ENCODE measurements at regions not wholly inside any gene's neighbourhood (a gene's known extent, or its start where the extent isn't known, plus 50 kb on each side); places are given as distances from the start of the nearest gene placed in this dataset.

DNA sequence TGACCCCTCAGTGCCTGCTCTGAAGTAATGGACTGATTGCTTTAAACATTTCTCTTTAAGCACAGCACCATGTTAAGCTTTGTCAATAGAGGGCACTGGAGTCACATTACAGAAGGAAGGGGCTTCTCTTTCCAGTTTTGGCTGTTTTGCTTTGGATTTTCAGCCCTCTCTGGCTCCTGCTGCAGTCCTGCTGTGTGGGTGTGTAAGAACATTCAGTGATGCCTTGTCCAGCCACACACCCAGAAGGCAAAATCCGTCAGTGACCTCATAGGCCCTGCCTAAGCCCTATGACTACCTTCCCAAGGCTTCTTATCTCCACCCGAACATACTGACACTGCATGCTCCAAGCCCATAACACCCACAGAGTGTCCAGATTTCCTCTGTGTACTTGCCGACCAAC, 215.3 kb upstream of the CTSO start:
- H3K27ac ChIP-seq (ENCODE audit: low read length) = no peak overlapping the region
- no peaks in the 10 kb centered on the region for H3K27me3 ChIP-seq (ENCODE audit: control insufficient read depth, insufficient read depth, low read length)
- no peaks in the 10 kb centered on the region for H3K4me1 ChIP-seq (ENCODE audit: control insufficient read depth, insufficient read depth, low read length)
- H3K4me3 ChIP-seq (ENCODE audit: low read length) = no peak overlapping the region
- DNase-seq = peak in 1 of 2 donors; percentile 4
- no peaks in the 10 kb centered on the region for H3K9me3 ChIP-seq (ENCODE audit: control insufficient read depth, low read depth, low read length)
- no peaks in the 10 kb centered on the region for H3K36me3 ChIP-seq (ENCODE audit: control insufficient read depth, insufficient read depth, low read length)
- WGBS (ENCODE audit: insufficient coverage, low lambda C conversion rate) = no CpG with 5 or more reads among the region's 3 CpGs

DNA sequence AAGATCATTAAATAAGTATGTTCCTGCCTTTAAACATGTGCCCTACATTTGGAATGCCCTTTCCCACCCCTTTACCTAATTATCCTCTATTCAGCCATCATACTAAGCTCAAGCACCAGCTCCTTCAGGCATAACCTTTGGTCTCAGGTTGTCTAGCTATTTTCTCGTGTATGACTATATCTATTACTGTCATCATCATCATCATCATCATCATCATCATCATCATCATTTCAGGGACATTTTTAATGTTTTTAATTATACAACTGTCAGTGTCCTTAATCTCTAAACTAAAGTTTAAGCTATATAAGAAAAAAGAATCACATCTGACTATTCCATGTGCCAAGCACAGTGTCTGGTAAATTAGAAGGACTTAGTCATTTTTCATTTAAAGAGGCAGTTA, 214.6 kb upstream of the CTSO start:
- Histone ChIP-seq H3K4me3 (ENCODE audit: low read length) (no peak overlapping the region), H3K9me3 (ENCODE audit: control insufficient read depth, low read depth, low read length) (no peaks in the 10 kb centered on the region), H3K36me3 (ENCODE audit: control insufficient read depth, insufficient read depth, low read length) (no peaks in the 10 kb centered on the region), H3K27ac (ENCODE audit: low read length) (no peak overlapping the region), H3K27me3 (ENCODE audit: control insufficient read depth, insufficient read depth, low read length) (no peaks in the 10 kb centered on the region), H3K4me1 (ENCODE audit: control insufficient read depth, insufficient read depth, low read length) (no peaks in the 10 kb centered on the region)
- DNase-seq = no peak
- WGBS (ENCODE audit: insufficient coverage, low lambda C conversion rate) = no CpG with 5 or more reads among the region's 1 CpG

DNA sequence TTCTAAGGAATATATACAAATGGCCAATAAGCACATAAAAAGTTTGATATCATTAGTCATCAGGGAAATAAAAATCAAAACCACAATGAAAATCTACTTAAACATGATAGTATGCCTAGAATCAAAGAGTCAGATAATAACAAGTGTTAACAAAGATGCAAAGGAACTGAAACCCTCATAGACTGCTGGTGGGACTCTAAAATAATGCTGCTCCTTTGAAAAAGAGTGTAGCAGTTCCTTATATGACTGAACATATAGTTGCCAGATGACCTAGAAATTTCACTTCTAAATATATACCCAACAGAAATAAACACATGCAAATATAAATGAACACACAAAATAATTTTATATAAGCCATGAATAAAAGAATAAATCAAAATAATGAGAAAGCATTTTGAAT, 205.1 kb upstream of the CTSO start:
- Histone ChIP-seq H3K9me3 (ENCODE audit: control insufficient read depth, low read depth, low read length) (no peaks in the 10 kb centered on the region), H3K4me1 (ENCODE audit: control insufficient read depth, insufficient read depth, low read length) (no peaks in the 10 kb centered on the region), H3K36me3 (ENCODE audit: control insufficient read depth, insufficient read depth, low read length) (no peaks in the 10 kb centered on the region), H3K27me3 (ENCODE audit: control insufficient read depth, insufficient read depth, low read length) (no peaks in the 10 kb centered on the region), H3K4me3 (ENCODE audit: low read length) (no peak overlapping the region), H3K27ac (ENCODE audit: low read length) (no peak overlapping the region)
- DNase-seq = no peak

DNA sequence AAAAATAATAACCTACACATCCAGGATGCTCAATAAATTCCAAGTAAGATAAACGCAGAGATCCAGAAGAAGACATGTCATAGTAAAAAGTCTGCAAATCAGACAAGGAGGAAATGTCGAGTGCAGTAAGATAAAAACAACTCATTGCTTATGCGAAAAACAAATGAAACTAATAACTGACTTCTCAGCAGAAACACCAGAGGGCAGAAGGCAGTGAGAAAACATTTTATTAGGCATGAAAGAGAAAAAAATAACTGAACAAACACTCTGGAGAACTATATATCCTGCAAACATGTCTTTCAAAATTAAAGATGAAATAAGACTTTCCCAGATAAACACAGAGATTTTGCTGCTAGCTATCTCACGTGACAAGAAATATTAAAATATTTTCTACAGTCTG, 201.3 kb upstream of the CTSO start:
- Histone ChIP-seq H3K4me1 (ENCODE audit: control insufficient read depth, insufficient read depth, low read length) (no peaks in the 10 kb centered on the region), H3K27me3 (ENCODE audit: control insufficient read depth, insufficient read depth, low read length) (no peaks in the 10 kb centered on the region), H3K4me3 (ENCODE audit: low read length) (no peak overlapping the region), H3K27ac (ENCODE audit: low read length) (no peak overlapping the region), H3K9me3 (ENCODE audit: control insufficient read depth, low read depth, low read length) (no peaks in the 10 kb centered on the region), H3K36me3 (ENCODE audit: control insufficient read depth, insufficient read depth, low read length) (no peaks in the 10 kb centered on the region)
- 93% methylated on average over 4 of the region's 4 CpGs for WGBS (ENCODE audit: insufficient coverage, low lambda C conversion rate)
- no peak for DNase-seq

DNA sequence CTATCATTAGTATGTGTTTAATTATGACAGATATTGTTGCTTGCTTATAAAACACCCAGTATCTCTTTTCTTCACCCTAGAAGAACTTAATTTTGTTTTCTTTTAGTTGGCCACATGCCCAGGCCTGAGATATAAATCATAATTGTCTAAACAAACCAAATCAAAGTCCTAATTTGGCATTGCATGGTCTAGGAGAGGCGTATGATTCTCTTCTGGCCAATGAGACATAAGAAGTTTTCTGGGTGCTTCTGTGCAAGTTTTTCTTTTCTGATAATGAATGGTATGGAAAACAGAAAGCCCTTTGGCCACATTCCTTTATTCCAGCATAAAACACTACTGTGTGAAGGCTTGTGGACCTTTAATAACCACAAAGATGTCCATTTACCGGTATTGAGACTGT, 192.9 kb upstream of the CTSO start:
- no peak overlapping the region for H3K27ac ChIP-seq (ENCODE audit: low read length)
- H3K4me3 ChIP-seq (ENCODE audit: low read length) = no peak overlapping the region
- H3K36me3 ChIP-seq (ENCODE audit: control insufficient read depth, insufficient read depth, low read length) = no peaks in the 10 kb centered on the region
- no peaks in the 10 kb centered on the region for H3K27me3 ChIP-seq (ENCODE audit: control insufficient read depth, insufficient read depth, low read length)
- H3K9me3 ChIP-seq (ENCODE audit: control insufficient read depth, low read depth, low read length) = no peaks in the 10 kb centered on the region
- WGBS (ENCODE audit: insufficient coverage, low lambda C conversion rate) = no CpG with 5 or more reads among the region's 2 CpGs
- H3K4me1 ChIP-seq (ENCODE audit: control insufficient read depth, insufficient read depth, low read length) = no peaks in the 10 kb centered on the region
- DNase-seq = no peak

DNA sequence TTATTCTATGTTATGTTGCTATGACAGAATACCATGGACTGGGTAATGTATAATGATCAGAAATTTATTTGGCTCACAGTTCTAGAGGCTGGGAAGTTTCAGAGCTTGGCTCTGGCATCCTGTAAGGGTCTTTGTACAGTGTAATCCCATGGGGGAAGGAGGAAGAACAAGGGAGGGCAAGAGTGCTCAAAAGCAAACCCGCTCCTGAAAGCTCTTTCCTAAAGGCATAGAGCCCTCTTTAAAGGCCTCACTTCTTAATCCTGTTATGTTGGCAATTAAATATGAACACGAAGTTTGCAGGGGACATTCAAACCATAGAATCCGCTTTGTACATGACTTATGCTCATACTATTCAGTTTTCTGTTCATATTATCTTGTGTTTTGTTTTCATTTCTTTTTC, 191.3 kb upstream of the CTSO start:
- H3K4me1 ChIP-seq (ENCODE audit: control insufficient read depth, insufficient read depth, low read length) = no peaks in the 10 kb centered on the region
- no peaks in the 10 kb centered on the region for H3K36me3 ChIP-seq (ENCODE audit: control insufficient read depth, insufficient read depth, low read length)
- no peak overlapping the region for H3K4me3 ChIP-seq (ENCODE audit: low read length)
- DNase-seq = no peak
- WGBS (ENCODE audit: insufficient coverage, low lambda C conversion rate) = 64% methylated on average over 2 of the region's 3 CpGs
- no peaks in the 10 kb centered on the region for H3K27me3 ChIP-seq (ENCODE audit: control insufficient read depth, insufficient read depth, low read length)
- no peak overlapping the region for H3K27ac ChIP-seq (ENCODE audit: low read length)
- no peaks in the 10 kb centered on the region for H3K9me3 ChIP-seq (ENCODE audit: control insufficient read depth, low read depth, low read length)

DNA sequence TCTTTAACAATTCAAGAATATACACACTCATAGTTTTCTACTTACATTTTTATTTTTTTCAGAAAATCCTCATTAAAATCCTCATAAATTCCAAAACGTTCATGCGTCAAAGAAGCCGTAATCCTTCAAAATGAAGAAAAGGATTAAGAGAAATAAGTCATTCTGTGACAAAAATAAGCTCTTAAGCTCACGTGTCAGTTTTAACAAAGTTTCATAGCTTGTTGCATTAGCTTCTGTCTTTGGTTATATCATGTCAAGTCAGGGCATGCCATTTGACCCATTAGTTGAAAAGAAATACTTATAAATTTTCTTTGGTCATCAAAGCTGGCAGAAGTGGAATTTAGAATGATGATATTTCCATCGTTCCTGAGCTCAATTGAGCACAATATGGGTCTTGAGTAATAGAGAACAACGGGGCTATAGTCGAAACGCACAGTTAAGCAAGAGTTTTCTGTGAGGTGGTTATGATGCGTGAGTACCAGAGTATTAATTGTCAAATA, 185.2 kb upstream of the CTSO start:
- Histone ChIP-seq H3K4me3 (ENCODE audit: low read length) (no peak overlapping the region), H3K27me3 (ENCODE audit: control insufficient read depth, insufficient read depth, low read length) (no peaks in the 10 kb centered on the region), H3K9me3 (ENCODE audit: control insufficient read depth, low read depth, low read length) (no peaks in the 10 kb centered on the region), H3K36me3 (ENCODE audit: control insufficient read depth, insufficient read depth, low read length) (no peaks in the 10 kb centered on the region), H3K4me1 (ENCODE audit: control insufficient read depth, insufficient read depth, low read length) (no peaks in the 10 kb centered on the region), H3K27ac (ENCODE audit: low read length) (no peak overlapping the region)
- 96% methylated on average over 4 of the region's 9 CpGs for WGBS (ENCODE audit: insufficient coverage, low lambda C conversion rate)
- DNase-seq = no peak

DNA sequence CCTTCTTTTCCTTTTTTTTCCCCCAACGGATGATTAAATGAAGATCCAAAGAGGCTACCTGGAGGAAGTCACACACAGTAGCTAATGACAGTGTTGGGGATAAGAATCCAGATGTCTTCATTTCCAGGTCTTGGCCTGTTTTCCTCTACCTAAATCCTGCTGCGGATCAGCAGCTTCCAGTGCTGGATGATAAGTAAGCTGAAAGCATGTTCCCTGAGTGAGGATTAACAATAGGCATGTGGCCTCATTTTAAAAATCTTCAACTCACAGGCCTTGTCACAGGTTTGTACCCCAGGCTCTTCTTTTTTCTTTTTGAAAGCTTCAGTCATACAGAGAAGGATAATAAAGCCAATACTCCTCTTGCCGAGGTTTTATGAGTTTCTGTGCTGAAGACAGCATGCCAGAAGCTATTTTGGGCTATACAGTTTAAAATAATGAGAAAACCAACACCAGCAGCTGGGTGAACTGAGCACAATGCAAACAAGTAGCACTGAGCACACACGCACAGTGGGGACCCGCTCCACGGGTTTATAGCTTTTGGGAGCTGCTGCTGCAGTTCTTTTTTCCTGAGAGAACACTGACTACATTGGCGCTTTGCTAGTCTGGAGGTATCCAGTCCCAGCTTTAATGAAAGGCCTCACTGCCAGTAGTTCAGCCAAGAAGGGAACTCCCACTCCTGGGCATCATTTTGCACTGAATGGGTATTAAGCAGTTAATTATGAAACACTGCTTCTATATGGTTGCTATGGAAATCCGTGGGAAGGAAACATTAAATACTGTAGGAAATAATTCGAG, 184.2 kb upstream of the CTSO start:
- no CpG with 5 or more reads among the region's 9 CpGs for WGBS (ENCODE audit: insufficient coverage, low lambda C conversion rate)
- Histone ChIP-seq H3K36me3 (ENCODE audit: control insufficient read depth, insufficient read depth, low read length) (no peaks in the 10 kb centered on the region), H3K9me3 (ENCODE audit: control insufficient read depth, low read depth, low read length) (no peaks in the 10 kb centered on the region), H3K27me3 (ENCODE audit: control insufficient read depth, insufficient read depth, low read length) (no peaks in the 10 kb centered on the region), H3K27ac (ENCODE audit: low read length) (no peak overlapping the region), H3K4me3 (ENCODE audit: low read length) (no peak overlapping the region), H3K4me1 (ENCODE audit: control insufficient read depth, insufficient read depth, low read length) (no peaks in the 10 kb centered on the region)
- no peak for DNase-seq

DNA sequence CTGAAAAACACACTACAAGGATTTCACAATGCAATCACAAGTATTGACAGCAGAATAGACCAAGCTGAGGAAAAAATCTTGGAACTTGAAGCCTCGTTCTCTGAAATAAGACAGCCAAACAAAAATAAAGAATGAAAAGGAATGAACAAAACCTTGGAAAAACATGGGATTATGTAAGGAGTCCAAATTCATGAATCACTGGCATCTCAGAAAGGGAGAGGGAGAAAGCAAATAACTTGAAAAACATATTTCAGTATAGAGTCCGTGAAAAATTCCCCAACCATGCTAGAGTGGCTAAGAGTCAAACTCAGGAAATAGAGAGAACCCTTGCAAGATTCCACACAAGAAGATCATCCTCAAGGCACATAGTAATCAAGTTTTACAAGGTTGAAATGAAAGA, 178.5 kb upstream of the CTSO start:
- H3K27me3 ChIP-seq (ENCODE audit: control insufficient read depth, insufficient read depth, low read length) = no peaks in the 10 kb centered on the region
- no peak for DNase-seq
- no peaks in the 10 kb centered on the region for H3K4me1 ChIP-seq (ENCODE audit: control insufficient read depth, insufficient read depth, low read length)
- no peaks in the 10 kb centered on the region for H3K9me3 ChIP-seq (ENCODE audit: control insufficient read depth, low read depth, low read length)
- no peak overlapping the region for H3K4me3 ChIP-seq (ENCODE audit: low read length)
- no peaks in the 10 kb centered on the region for H3K36me3 ChIP-seq (ENCODE audit: control insufficient read depth, insufficient read depth, low read length)
- H3K27ac ChIP-seq (ENCODE audit: low read length) = no peak overlapping the region
- 100% methylated on average over 1 of the region's 2 CpGs for WGBS (ENCODE audit: insufficient coverage, low lambda C conversion rate)

DNA sequence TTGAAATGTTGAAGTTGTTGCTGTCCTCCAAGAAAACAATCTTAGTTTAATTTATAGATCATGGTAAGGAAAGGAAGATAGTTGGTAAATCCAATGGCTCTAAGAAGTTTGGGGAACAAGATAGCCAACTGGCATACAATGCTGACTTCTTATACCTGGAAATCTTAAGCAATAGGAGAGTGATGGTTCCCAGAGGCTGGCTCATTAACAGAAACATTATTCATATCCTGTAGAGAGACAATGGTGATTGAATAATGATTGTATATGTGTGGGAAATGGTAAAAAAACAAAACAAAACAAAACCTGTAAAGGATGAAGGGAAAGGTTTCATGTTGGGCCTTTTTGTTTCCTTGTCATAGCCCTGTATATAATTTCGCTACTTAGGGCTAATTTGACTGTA, 174.9 kb upstream of the CTSO start:
- Histone ChIP-seq H3K27me3 (ENCODE audit: control insufficient read depth, insufficient read depth, low read length) (no peaks in the 10 kb centered on the region), H3K27ac (ENCODE audit: low read length) (no peak overlapping the region), H3K4me3 (ENCODE audit: low read length) (no peak overlapping the region), H3K36me3 (ENCODE audit: control insufficient read depth, insufficient read depth, low read length) (no peaks in the 10 kb centered on the region), H3K4me1 (ENCODE audit: control insufficient read depth, insufficient read depth, low read length) (no peaks in the 10 kb centered on the region), H3K9me3 (ENCODE audit: control insufficient read depth, low read depth, low read length) (no peaks in the 10 kb centered on the region)
- DNase-seq = no peak
- 30% methylated on average over 1 of the region's 1 CpG for WGBS (ENCODE audit: insufficient coverage, low lambda C conversion rate)

DNA sequence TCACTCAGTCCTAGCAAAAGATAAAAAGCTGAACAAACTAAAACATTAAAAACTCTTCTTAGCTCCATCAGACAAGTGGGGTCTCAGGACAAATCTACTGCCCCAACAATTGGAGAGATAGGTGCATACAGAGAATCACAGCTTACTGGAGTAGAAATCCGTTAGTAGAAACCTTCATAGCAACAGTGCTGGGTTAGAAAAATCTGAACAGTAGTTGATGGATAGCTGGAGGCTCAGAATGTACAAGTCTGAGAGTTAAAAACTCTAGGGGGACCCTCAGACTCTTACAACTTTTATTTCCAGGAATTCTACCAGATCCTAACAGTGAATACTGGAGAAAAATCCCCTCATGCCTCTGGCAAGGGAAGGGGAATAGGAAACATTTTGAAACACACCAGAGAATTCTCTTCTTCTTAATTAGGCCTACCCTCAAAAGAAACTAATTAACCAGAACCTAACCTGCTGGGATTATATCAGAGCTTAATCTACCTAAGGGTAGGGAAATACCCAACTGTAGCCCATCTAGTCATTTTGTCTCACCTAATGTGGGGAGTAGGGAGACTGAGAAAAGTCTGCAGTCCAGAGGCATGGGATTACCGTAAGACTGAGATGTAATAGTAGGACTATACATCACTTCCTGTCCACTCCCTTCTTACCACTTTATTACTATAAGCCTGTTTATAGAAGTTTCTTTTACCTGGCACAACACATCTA, 165.0 kb upstream of the CTSO start:
- DNase-seq = no peak
- H3K4me3 ChIP-seq (ENCODE audit: low read length) = no peak overlapping the region
- no peaks in the 10 kb centered on the region for H3K36me3 ChIP-seq (ENCODE audit: control insufficient read depth, insufficient read depth, low read length)
- H3K27me3 ChIP-seq (ENCODE audit: control insufficient read depth, insufficient read depth, low read length) = no peaks in the 10 kb centered on the region
- H3K4me1 ChIP-seq (ENCODE audit: control insufficient read depth, insufficient read depth, low read length) = no peaks in the 10 kb centered on the region
- H3K9me3 ChIP-seq (ENCODE audit: control insufficient read depth, low read depth, low read length) = no peaks in the 10 kb centered on the region
- no CpG with 5 or more reads among the region's 2 CpGs for WGBS (ENCODE audit: insufficient coverage, low lambda C conversion rate)
- no peak overlapping the region for H3K27ac ChIP-seq (ENCODE audit: low read length)

Data from large intestine (tissue), 3 donors.